Uterus (tissue), 3 donors: ENCODE measurements at regions not wholly inside any gene's neighbourhood (a gene's known extent, or its start where the extent isn't known, plus 50 kb on each side); places are given as distances from the start of the nearest gene placed in this dataset.

Experiments
- DNase-seq, 2 donors: peaks; one replicate each; pipeline ENCODE4 v3.0.0-alpha.2; 2019 to 2020
- H3K27ac ChIP-seq, 2 donors: fragments of 200-600 bp; sonication (generic); 1 replicate in 1 of 2; 2 replicates in 1 of 2; pipeline ENCODE4 v1.5.1; 2016 to 2018
- H3K27me3 ChIP-seq, 2 donors: fragments of 200-600 bp; sonication (generic); one replicate each; pipeline ENCODE4 v1.5.1; 2018 to 2019; ENCODE audit warnings: control low read depth in 1 of 2
- H3K36me3 ChIP-seq, 2 donors: fragments of 200-600 bp; sonication (generic); one replicate each; pipeline ENCODE4 v1.5.1; 2019; ENCODE audit warnings: control low read depth in 1 of 2
- H3K4me1 ChIP-seq, 2 donors: fragments of 200-600 bp; sonication (generic); one replicate each; pipeline ENCODE4 v1.5.1; 2018 to 2019; ENCODE audit warnings: control low read depth in 1 of 2
- H3K4me3 ChIP-seq, 2 donors: fragments of 200-600 bp; sonication (generic); 1 replicate in 1 of 2; 2 replicates in 1 of 2; pipeline ENCODE4 v1.5.1; 2018 to 2019; ENCODE audit warnings: mild to moderate bottlenecking in 1 of 2
- H3K9me3 ChIP-seq, 2 donors: fragments of 200-600 bp; sonication (generic); one replicate each; pipeline ENCODE4 v1.5.1; 2019; ENCODE audit warnings: control low read depth in 1 of 2
- CTCF ChIP-seq, 4 experiments: fragments of 200-600 bp in 2 of 4; fragments of 450-650 bp in 2 of 4; sonication (generic) in 2 of 4; IDR thresholded peaks; one replicate each; pipeline ENCODE4 v1.5.1; 2016 to 2019; ENCODE audit warnings: antibody characterized with exemption in 4 of 4, mild to moderate bottlenecking in 2 of 4, moderate library complexity in 1 of 4
- POLR2A ChIP-seq, 2 donors: fragments of 450-650 bp; IDR thresholded peaks; one replicate each; pipeline ENCODE4 v1.6.1; 2016; ENCODE audit warnings: antibody characterized with exemption in 2 of 2, mild to moderate bottlenecking in 1 of 2, moderate library complexity in 1 of 2
- intact Hi-C: fragments of 100-400 bp; cut with DNase I; formaldehyde crosslinking; loops from one replicate; pipeline ENCODE4 v1.15.1; 2023; ENCODE audit warnings: low total_unique reads
- donor health status: DM: yes; HTN: yes; CAD: no.

DNA sequence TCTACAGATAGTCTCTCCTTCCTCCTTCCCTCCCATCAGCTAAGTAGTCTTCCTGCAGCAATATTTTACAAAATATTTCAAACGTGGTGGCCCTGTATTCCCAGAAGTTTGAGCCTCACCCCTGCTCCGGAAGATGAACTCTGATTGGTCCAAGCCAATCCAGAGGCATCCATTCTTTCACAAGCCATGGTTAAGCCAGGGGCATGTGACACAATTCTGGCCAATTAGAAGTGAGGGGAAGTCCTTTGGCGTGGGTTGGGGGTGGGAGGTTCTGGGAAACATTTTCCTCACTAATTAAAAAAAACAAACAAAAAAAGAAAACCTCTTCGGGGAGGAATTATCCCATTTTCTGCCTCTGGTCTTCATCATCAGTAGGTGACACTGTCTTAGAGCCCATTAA is 69.4 kb upstream of the GSC start:
- no peak overlapping the region for H3K27ac ChIP-seq
- intact Hi-C loops = no loop called here
- no peak overlapping the region for H3K4me3 ChIP-seq
- H3K4me1 ChIP-seq = no peaks in the 10 kb centered on the region
- no peak for TF ChIP-seq POLR2A (IDR thresholded peaks at IDR 0.05)
- TF ChIP-seq CTCF (IDR thresholded peaks at IDR 0.05) = no peak
- DNase-seq = no peak
- H3K9me3 ChIP-seq = no peaks in the 10 kb centered on the region
- H3K27me3 ChIP-seq = no peaks in the 10 kb centered on the region
- H3K36me3 ChIP-seq = no peaks in the 10 kb centered on the region

- Histone ChIP-seq H3K4me3 (no peak overlapping the region), H3K9me3 (no peaks in the 10 kb centered on the region), H3K36me3 (no peaks in the 10 kb centered on the region), H3K4me1 (no peaks in the 10 kb centered on the region), H3K27ac (no peak overlapping the region), H3K27me3 (no peaks in the 10 kb centered on the region)
- no peak for TF ChIP-seq CTCF (IDR thresholded peaks at IDR 0.05)
- no peak for TF ChIP-seq POLR2A (IDR thresholded peaks at IDR 0.05)
- intact Hi-C loops = no loop called here
- DNase-seq = no peak
Measured at GRCh38 chr14:94836849-94837248, 66.9 kb upstream of the GSC start.

DNA sequence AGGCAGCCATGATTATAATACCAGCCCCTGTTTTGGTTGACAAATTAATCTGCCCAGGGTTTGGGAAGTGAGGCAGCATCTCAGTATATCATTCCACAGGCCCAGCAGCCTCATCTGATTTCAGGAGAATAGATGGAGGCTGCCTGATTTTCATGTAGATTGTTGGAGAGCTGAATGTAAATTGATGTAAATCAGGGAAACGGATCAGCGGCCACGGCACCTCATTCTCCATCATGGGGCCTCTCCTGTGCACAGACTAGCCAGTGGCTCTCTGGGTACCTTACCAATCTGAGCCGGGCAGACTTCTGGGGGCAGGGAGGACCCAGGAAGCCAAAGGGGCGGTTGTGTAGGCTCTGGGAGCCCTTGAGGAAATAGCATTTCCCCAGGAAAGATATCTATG is 63.7 kb upstream of the GSC start:
- Histone ChIP-seq H3K36me3 (no peaks in the 10 kb centered on the region), H3K9me3 (no peaks in the 10 kb centered on the region), H3K4me3 (no peak overlapping the region), H3K27ac (no peak overlapping the region), H3K4me1 (no peaks in the 10 kb centered on the region), H3K27me3 (no peaks in the 10 kb centered on the region)
- intact Hi-C loops = no loop called here
- TF ChIP-seq CTCF (IDR thresholded peaks at IDR 0.05) = no peak
- TF ChIP-seq POLR2A (IDR thresholded peaks at IDR 0.05) = no peak
- no peak for DNase-seq

DNA sequence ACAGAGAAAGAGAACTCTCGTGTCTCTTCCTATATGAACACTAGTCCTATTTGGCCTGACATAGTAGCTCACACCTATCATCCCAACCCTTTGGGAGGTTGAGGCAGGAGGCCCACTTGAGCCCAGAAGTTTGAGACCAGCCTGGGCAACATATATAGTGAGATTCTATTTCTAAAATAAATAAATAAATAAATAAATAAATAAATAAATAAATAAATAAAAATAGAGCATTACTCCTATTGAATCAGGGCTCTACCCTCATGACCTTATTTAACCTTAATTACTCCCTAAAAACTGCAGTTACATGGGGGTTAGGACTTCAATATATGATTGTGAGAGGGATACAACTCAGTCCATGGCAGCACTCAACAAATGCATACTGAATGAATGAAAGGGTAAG is 61.2 kb upstream of the GSC start:
- no peak overlapping the region for H3K27ac ChIP-seq
- H3K4me1 ChIP-seq = no peaks in the 10 kb centered on the region
- TF ChIP-seq CTCF (IDR thresholded peaks at IDR 0.05) (no peak), POLR2A (IDR thresholded peaks at IDR 0.05) (no peak)
- H3K9me3 ChIP-seq = no peaks in the 10 kb centered on the region
- H3K27me3 ChIP-seq = no peaks in the 10 kb centered on the region
- H3K36me3 ChIP-seq = no peaks in the 10 kb centered on the region
- no peak overlapping the region for H3K4me3 ChIP-seq
- DNase-seq = no peak
- intact Hi-C loops = no loop called here

GRCh38 chr14:94827711-94828447 is 58.0 kb upstream of the GSC start:
- Histone ChIP-seq H3K27me3 (no peaks in the 10 kb centered on the region), H3K9me3 (no peaks in the 10 kb centered on the region), H3K27ac (peak overlapping the region; percentile 16 to 24), H3K36me3 (no peaks in the 10 kb centered on the region), H3K4me3 (no peak overlapping the region), H3K4me1 (no peaks in the 10 kb centered on the region)
- TF ChIP-seq CTCF (IDR thresholded peaks at IDR 0.05) (no peak), POLR2A (IDR thresholded peaks at IDR 0.05) (no peak)
- peak; percentile 43 to 64 for DNase-seq
- intact Hi-C loops = no loop called here
